ENCODE measurements at regions not wholly inside any gene's neighbourhood (a gene's known extent, or its start where the extent isn't known, plus 50 kb on each side); places are given as distances from the start of the nearest gene placed in this dataset.

DNA sequence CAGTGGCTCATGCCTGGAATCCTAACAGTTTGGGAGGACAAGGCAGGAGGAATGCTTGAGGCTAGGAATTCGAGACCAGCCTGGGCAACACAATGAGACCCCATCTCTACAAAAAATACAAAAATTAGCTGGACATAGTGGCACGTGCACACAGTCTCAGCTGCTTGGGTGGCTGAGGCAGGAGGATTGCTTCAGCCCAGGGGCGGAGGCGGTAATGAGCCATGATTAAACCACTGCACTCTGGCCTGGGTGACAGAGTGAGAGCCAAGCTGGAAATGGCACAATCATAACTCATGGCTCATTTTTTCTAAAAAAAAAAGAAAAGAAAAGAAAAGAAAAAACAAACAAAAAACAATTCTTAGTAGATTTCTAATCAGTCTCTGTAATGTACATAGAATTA, 446.2 kb downstream of the ELAVL2 start:
- H2AK5ac ChIP-seq (ENCODE audit: low read depth, low read length) = no peak overlapping the region
- H2BK15ac ChIP-seq (ENCODE audit: low read depth, low read length) = no peak overlapping the region
- H2BK20ac ChIP-seq (ENCODE audit: low read depth, low read length) = no peak overlapping the region
- BruUV-seq (replicated peaks) = no TSS peak
- H2AFZ ChIP-seq (replicated peaks; ENCODE audit: low read length, poor library complexity) = no peak overlapping the region
- H3K4me3 ChIP-seq (ENCODE audit: insufficient read depth, low read depth, low read length) = no peak overlapping the region
- CTCF ChIA-PET = interaction anchor here (0.7 kb wide), 1 partner anchor 225 kb away, joined by 3 read pairs; no protein-coding TSS in a partner anchor
- no peaks in the 10 kb centered on the region for H3K9me1 ChIP-seq (ENCODE audit: insufficient read depth, low read length)
- H3K9ac ChIP-seq (ENCODE audit: low read depth, low read length) = no peak overlapping the region
- DNase-seq (no peak), ATAC-seq (ENCODE audit: low read depth) (no peak)
- H4K5ac ChIP-seq (ENCODE audit: low read depth, low read length) = no peak overlapping the region
- no peaks in the 10 kb centered on the region for H3K36me3 ChIP-seq (ENCODE audit: control insufficient read depth, insufficient read depth, low read length)
- H3K4me1 ChIP-seq (ENCODE audit: control insufficient read depth, insufficient read depth, low read length) = no peaks in the 10 kb centered on the region
- intact Hi-C loops (cut with micrococcal nuclease) (no loop called here), in situ Hi-C loops (cut with MboI; ENCODE audit: low sequenced_read_pairs) (no loop called here), dilution Hi-C loops (cut with HindIII; ENCODE audit: low sequenced_read_pairs, unreplicated experiment) (no loop called here)
- no peak overlapping the region for H2BK120ac ChIP-seq (ENCODE audit: low read depth, low read length)
- no peak overlapping the region for H3K23ac ChIP-seq (ENCODE audit: low read depth, low read length)
- H3K79me1 ChIP-seq (ENCODE audit: low read depth in 1 of 2, low read length in 2 of 2) = no peaks in the 10 kb centered on the region
- no peaks in the 10 kb centered on the region for H3K27me3 ChIP-seq (ENCODE audit: control insufficient read depth, insufficient read depth, low read length)
- TF ChIP-seq RFX5 (IDR thresholded peaks at IDR 0.05; ENCODE audit: low read depth, low read length) = no peak
- TF ChIP-seq, protein P1, sequence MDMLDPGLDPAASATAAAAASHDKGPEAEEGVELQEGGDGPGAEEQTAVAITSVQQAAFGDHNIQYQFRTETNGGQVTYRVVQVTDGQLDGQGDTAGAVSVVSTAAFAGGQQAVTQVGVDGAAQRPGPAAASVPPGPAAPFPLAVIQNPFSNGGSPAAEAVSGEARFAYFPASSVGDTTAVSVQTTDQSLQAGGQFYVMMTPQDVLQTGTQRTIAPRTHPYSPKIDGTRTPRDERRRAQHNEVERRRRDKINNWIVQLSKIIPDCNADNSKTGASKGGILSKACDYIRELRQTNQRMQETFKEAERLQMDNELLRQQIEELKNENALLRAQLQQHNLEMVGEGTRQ (IDR thresholded peaks at IDR 0.05; ENCODE audit: low read depth, low read length) = no peak
- TF ChIP-seq SMC3 (IDR thresholded peaks at IDR 0.05; ENCODE audit: low read depth, low read length) = no peak
- no peak for TF ChIP-seq CHD1 (IDR thresholded peaks at IDR 0.05; ENCODE audit: low read depth, low read length)
- TF ChIP-seq POLR2A (IDR thresholded peaks at IDR 0.05; ENCODE audit: low read depth, low read length) = no peak
- no peak for TF ChIP-seq MAZ (IDR thresholded peaks at IDR 0.05; ENCODE audit: borderline replicate concordance, low read depth, low read length)
- TF ChIP-seq NFE2L2 (IDR thresholded peaks at IDR 0.05; ENCODE audit: low read depth, low read length) = no peak
- no peak for TF ChIP-seq CEBPB (IDR thresholded peaks at IDR 0.05; ENCODE audit: low read depth, low read length)
- TF ChIP-seq FOS (IDR thresholded peaks at IDR 0.05; ENCODE audit: low read depth, low read length) = no peak
- TF ChIP-seq RCOR1 (IDR thresholded peaks at IDR 0.05; ENCODE audit: insufficient replicate concordance, low read length) = no peak
- no peak for TF ChIP-seq BHLHE40 (IDR thresholded peaks at IDR 0.05; ENCODE audit: low read depth, low read length)
- no peak for TF ChIP-seq MXI1 (IDR thresholded peaks at IDR 0.05; ENCODE audit: borderline replicate concordance, low read depth, low read length)
- POLR2A ChIA-PET (ENCODE audit: unreplicated experiment) = no interaction called here
- no peak overlapping the region for H3K56ac ChIP-seq (ENCODE audit: extremely low read depth, insufficient read depth, low read length)
- H2BK5ac ChIP-seq (ENCODE audit: low read depth, low read length, poor library complexity, severe bottlenecking) = no peak overlapping the region
- H3K14ac ChIP-seq (replicated peaks; ENCODE audit: low read depth, low read length) = no peak overlapping the region
- no peak overlapping the region for H3K4ac ChIP-seq (ENCODE audit: low read depth, low read length)
- no CpG with 5 or more reads among the region's 4 CpGs for WGBS, 2 experiments (ENCODE audit: extremely low coverage in 2 of 2, insufficient read length in 1 of 2)
- no peak overlapping the region for H2AK9ac ChIP-seq (replicated peaks; ENCODE audit: low read depth, low read length, poor library complexity)
- H4K91ac ChIP-seq (ENCODE audit: insufficient read depth, low read depth, low read length) = no peak overlapping the region
- H3K18ac ChIP-seq (ENCODE audit: low read depth, low read length) = no peak overlapping the region
- no peaks in the 10 kb centered on the region for H4K20me1 ChIP-seq (ENCODE audit: insufficient read depth, low read length)
- no peak overlapping the region for H4K8ac ChIP-seq (ENCODE audit: low read depth in 2 of 2, low read length in 2 of 2)
- H3K27ac ChIP-seq (ENCODE audit: insufficient read depth, low read length) = no peak overlapping the region
- peaks cover 2% of the 10 kb centered on the region; the same call in 1 of the 2 replicates for H3K9me3 ChIP-seq (ENCODE audit: control insufficient read depth, insufficient read depth, low read length)
- no peak overlapping the region for H3K4me2 ChIP-seq (ENCODE audit: low read depth, low read length)

Data from IMR-90 (cell line).